HG02798 (cell line): ENCODE measurements at regions not wholly inside any gene's neighbourhood (a gene's known extent, or its start where the extent isn't known, plus 50 kb on each side); places are given as distances from the start of the nearest gene placed in this dataset.
"Not testable (repeated sequence)": the region's sequence is repeated elsewhere in the genome, so short reads cannot be mapped to it uniquely, and the experiment has no call there.

Experiments used
- ATAC-seq: cut with Tn5 transposase; IDR thresholded peaks from one replicate; pipeline ENCODE4 v1.9.1; 2021; ENCODE audit warnings: mild to moderate bottlenecking; ENCODE audit not compliant: unreplicated experiment, poor library complexity

DNA sequence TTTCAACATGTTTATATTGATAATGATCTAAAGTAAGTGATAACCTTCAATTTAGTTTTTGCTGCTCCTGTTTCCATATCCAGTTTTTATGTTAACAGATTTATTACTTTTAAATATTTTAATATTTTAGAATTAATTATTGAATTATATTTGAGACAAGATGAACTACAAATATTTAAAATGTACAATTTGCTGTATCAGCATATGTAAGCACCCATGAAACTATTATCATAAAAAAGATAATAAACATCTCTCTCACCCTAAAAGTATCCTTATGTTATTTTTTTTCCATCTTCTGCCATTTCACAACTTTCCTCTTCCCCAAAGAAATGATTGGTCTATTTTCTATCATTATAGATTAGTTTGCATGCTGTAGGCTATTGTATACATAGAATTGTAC, 1426.6 kb upstream of the PRR20A start:
- no peak for ATAC-seq

- ATAC-seq = no peak
Measured at GRCh38 chr13:55727683-55728082, 1413.0 kb upstream of the PRR20A start.

DNA sequence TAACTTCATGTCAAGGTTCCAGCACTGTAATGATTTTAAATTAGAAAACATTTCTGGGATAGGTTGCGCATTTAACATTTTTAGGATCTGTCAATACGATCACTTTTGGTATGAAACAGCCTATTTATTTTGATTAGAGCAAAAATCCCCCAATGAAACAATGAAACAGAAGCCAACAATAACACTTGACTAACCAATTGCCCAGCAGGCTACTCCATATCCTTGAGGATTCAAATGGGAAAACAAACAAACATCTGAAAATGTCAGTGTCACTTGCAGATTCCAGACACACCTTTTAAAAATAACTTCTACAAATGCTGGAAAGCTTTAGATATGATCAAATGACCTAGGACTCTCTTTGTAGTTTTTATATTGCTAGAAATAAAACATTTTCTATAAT, 1412.5 kb upstream of the PRR20A start:
- ATAC-seq = no peak

GRCh38 chr13:55745828-55746227, 1394.9 kb upstream of the PRR20A start:
- ATAC-seq = no peak

- no peak for ATAC-seq
Measured at GRCh38 chr13:55761986-55762385, 1378.7 kb upstream of the PRR20A start.

GRCh38 chr13:55777612-55778011, 1363.1 kb upstream of the PRR20A start:
- no peak for ATAC-seq

DNA sequence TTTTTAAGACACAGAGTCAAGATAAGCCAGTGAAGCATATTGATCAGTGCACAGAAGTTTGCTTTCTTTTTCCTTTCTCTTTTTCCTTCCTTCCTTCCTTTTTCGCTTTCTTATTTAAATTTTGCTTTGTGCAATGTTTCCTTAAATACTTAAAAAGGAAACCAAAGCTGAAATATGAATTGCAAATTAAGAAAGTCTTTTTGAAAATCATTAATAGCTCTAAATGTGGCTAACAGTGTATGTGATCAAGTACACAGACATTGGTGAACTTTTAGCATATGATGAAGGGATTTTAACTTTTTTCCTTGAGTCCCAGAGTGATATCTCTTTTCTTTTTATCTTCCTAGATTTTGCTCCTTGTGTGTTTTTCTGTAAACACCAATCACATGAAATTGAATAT, 1356.9 kb upstream of the PRR20A start:
- no peak for ATAC-seq

DNA sequence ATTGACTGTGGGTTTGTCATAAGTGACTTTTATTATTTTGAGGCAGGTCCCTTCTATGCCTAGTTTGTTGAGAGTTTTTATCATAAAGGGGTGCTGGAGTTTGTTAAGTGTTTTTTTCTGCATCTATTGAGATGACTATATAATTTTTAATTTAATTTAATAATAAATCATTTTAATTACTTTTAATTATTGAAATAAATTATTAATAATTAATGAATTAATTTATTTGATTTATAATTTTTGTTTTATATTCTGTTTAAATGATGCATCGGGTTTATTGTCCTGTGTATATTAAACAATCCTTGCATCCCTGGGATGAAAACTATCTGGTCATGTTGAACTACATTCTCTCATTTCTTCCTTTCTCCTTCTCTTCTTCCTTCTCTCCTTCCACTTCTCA, 1352.2 kb upstream of the PRR20A start:
- ATAC-seq = no peak

DNA sequence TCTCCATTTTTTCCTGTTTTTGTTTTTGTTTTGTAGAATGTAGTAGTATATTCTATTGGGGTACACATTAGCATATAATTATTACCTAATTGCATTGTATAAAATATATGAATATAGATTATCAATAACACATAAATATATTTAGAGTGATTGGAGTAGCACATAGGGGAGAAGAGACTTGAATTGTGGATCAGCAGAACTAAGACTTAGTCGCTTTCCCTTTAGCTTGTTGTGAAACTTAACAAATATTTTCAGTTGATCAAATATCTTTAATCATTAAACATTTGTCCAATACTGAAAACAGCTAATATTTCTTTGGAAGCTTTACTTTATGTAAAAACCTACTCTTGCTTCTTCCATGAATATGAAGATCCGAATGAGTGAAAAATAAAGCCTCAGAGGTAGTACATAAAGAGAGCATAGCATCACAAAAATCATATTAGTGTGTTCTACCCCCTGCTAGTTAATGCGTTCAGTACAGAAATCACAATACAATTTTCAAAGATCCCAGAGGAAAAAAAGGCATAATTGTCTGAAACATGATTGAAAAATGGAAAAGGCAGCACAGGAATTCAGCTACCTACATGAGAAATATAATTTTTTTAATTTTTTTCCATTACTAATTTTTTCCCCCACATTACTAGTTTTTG, 1348.0 kb upstream of the PRR20A start:
- ATAC-seq = no peak

GRCh38 chr13:55815458-55816033, 1325.2 kb upstream of the PRR20A start:
- no peak for ATAC-seq

- no peak for ATAC-seq
Measured at GRCh38 chr13:55816976-55817601, 1323.6 kb upstream of the PRR20A start.

GRCh38 chr13:55820817-55821216, 1319.9 kb upstream of the PRR20A start:
- ATAC-seq = no peak

DNA sequence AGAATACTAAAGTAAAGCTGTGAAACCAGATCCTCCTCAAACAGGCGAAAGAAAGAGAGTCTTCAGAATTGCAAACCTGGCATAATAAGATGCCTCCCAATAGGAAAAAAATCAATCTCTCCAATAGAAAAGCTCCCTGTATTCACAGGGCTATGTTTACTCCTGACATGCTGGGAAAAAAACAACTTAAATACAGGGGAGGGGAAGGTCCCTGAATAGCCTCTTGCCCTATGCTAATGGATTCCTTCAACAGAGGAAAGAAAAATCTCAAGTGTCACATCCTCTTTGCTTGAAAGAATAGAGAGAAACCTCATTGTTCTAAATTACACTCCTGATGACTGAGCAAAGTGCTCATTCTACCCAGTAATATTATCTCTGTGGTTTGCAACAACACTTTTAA, 1271.1 kb upstream of the PRR20A start:
- no peak for ATAC-seq

DNA sequence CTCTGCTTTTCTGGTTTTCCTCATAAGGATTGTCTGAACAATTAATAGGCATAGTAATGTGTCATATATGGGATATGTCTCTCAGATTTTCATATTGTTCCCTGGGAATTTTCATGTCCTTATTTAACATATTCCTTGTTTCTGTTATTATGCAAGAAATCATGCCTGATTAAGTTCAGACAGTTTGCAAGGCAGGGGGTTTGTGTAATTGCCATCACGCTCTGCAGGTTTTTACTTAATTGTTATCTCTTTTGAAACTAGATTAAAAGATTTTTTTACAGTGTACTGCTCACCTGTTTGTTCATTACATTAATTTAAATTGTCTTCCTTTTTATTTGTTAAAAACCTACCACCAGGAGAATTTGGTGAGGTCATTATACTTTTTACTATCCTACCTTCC, 1253.2 kb upstream of the PRR20A start:
- no peak for ATAC-seq

DNA sequence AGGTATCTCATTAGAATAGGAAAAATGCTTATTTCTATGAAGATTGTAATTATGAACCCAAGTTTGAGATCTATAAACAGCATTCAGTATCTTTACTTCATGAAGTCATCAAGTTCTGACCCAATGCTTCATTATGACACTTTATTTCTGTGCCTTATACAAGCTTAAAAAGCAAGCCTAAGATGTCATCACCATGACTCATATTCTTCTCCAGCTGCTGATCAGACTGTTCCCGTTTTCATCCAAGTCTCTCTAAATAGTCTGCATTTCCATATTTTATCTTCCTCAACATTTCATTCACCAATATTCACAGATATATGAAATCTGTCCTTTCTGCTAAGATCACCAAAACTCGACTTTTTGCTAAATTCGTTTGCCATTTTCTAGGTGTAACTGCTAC, 1247.2 kb upstream of the PRR20A start:
- no peak for ATAC-seq

DNA sequence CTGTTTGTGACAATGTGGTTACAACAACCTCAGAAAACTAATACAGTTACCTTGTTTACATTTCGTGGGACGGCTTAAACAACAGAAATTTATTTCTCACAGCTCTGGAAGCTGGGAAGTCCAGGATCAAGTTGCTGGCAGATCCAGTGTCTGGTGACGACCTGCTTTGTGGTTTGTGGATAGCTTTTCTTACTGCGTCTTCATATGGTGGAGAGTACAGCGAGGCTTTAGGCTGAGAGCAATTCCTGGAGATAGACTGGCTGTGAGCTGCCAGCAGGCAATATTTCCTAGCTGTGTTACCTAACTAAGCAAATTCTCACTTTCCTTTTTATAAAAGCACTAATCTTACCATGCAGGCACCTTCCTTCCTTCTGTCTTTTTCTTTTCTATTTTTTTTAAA, 1203.5 kb upstream of the PRR20A start:
- ATAC-seq = no peak

DNA sequence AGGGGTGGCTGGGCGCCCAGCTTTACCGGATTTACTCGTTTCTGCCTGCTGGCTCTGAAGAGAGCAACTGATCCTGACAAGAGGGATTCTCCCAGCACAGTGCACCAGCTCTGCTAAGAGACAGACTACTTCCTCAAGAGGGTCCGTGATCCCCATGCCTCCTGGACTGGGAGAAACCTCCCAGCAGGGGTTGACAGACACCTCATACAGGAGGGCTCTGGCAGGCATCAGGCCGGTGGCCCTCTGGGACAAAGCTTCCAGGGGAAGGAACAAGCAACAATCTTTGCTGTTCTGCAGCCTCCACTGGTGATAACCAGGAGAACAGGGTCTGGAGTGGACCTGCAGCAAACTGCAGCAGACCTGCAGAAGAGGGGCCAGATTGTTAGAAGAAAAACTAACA, 1192.5 kb upstream of the PRR20A start:
- ATAC-seq = no peak

- no peak for ATAC-seq
Measured at GRCh38 chr13:55963934-55964333, 1176.8 kb upstream of the PRR20A start.

- no peak for ATAC-seq
Measured at GRCh38 chr13:55967055-55967454, 1173.7 kb upstream of the PRR20A start.

GRCh38 chr13:55977436-55977835, 1163.3 kb upstream of the PRR20A start:
- no peak for ATAC-seq

DNA sequence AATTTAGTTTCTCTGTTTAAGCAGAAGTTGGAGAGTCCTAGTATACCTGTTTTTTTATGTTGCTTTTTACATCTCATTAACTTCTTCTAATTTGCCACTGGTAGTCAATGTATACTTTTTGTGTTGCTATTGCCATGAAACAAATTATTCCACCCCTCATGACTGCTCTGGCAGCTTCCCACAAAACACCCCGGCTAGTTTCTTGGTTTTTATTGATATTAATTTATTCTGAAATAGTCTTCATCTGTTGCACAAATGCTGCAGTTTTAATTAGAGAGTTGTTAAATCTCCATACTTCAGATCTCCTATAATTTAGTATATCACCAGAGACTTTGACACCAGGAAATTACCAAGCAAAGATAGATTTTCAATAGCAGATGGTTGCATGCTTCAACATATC, 1159.3 kb upstream of the PRR20A start:
- ATAC-seq = no peak

DNA sequence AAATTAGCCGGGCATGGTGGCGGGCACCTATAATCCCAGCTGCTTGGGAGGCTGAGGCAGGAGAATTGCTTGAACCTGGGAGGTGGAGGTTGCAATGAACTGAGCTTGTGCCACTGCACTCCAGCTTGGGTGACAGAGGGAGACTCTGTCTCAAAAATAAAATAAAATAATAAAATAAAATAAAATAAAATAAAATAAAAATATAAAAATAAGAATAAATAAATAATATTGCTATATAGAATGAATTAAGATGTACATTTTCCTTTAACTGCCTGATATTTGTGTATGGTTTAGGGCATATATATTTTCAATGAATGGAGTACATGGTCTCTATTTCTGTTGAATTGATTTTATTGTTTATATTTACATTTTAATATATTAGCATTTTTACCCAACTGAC, 1156.7 kb upstream of the PRR20A start:
- not testable (repeated sequence) for ATAC-seq
